GM03348 (cell line): ENCODE measurements at regions not wholly inside any gene's neighbourhood (a gene's known extent, or its start where the extent isn't known, plus 50 kb on each side); places are given as distances from the start of the nearest gene placed in this dataset.
"Not testable (repeated sequence)": the region's sequence is repeated elsewhere in the genome, so short reads cannot be mapped to it uniquely, and the experiment has no call there.

Experiments
- DNase-seq: peaks from one replicate; pipeline ENCODE4 v3.0.0; 2012; ENCODE audit warnings: low spot score

DNA sequence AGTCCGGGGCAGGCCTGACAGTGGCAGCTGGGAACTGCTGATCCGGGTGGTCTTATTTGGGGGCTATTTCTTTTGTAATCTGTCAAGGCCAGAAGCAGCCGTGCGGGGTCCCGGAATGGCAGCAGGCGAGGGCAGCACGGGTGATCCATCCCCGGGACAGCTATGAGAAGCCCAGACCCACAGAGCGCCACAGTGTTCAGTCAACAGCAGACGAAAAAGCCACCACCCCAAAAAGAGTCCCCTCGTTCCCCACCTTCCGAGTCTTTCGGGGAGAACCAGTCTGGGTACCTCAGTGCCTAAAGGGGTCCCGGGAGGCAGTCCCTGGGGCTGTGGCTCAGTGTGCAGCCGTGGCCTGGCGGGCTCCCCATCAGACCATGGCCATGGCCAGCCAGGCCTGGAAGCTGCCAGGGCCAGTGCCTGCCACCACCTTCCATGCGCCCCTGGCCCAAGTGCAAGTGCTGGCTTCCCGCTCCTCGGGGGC, 125.1 kb upstream of the KCTD7 start:
- peak; percentile 1 for DNase-seq

DNA sequence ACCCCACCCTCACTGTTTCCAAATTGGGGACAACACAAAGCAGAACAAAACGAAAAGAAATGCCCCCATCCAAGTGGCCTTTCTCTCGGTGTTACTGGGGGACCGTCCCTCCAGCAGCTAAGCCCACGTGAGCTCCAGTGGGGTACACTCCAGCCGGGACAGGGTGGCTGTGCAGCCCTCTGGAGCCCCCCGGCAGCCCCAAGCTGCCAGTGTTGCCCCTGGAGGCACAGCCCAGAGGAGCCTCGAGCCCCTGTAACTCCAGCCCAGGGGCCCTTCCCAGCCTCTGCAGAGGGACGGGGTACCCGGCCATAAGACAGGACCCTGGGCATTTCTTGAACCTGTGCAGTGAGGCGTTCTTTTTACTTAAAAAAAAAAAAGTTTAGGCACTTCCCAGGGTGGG, 124.5 kb upstream of the KCTD7 start:
- no peak for DNase-seq

DNA sequence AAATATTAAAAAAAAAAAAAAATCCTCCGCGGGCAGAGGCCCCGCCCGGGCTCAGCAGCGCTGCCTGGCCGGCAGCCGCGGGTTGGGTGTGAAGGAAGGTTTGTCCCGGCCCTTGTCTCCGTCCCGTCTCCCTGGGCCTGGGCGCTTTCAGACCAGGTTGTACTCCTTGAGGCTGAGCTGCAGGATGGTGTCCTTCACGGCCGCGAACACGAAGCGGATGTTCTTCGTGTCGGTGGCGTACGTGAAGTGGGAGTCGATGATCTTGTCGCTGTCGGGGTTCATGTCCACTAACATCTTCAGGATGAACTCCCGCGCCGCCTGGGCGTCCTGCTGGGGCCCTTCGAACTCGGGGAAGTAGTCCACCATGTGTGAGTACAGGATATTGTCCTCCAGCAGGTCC, 123.7 kb upstream of the KCTD7 start:
- peak; percentile 4 for DNase-seq

DNA sequence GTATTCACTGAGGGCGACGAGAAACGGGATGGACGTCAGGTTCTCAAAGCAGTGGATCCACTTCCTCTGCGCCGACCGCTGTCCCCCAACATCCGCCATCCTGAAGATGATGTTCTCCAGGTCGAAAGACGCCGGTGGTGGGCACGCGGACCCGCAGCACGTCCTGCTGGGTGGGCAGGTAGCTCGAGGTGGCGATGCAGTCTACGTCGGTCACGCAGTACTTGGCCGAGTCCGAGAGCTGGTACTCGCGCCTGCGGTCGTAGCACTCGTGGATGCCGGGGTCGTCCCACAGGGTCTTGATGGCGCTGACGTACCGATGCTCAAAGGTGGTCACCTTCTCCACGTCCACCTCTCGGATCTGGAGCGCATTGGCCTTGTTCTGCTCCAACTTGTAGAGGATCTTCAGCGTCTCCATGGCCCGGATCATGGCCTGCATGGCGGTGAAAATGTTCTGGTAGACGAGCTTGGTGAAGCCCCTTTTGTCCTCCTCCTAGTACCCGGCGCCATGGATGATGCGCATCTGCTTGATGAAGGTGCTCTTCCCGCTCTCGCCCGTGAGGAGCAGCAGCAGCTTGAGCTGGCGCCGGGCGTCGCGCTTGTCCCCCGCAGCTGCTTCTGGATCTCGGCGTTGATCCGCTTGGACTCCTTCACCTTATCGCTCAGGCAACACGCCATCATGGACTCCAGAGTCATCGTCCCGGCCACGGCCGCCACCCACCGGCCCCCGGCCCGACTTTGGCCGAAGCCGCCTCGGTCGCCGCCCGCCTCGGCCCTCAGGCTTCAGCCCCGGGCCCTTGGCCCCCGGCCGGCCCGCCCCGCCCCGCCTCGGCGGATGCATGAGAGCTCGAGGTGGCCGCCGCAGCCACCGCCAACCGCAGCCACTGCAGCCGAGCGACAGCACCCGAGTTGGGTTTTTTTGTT, 122.9 kb upstream of the KCTD7 start:
- peak; percentile 48 for DNase-seq

DNA sequence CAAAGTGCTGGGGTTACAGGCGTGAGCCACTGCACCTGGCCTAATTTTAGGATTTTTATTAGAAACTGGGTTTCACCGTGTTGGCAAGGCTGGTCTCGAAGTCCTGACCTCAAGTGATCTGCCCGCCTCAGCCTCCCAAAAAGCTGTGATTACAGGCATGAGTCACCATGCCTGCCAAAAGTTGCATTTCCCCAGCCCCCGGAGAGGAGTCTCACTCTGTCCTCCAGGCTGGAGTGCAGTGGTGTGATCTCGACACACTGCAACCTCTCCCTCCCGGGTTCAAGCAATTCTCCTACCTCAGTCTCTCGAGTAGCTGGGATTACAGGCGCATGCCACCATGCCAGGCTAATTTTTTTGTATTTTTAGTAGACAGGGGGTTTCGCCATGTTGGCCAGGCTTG, 122.0 kb upstream of the KCTD7 start:
- not testable (repeated sequence) for DNase-seq

DNA sequence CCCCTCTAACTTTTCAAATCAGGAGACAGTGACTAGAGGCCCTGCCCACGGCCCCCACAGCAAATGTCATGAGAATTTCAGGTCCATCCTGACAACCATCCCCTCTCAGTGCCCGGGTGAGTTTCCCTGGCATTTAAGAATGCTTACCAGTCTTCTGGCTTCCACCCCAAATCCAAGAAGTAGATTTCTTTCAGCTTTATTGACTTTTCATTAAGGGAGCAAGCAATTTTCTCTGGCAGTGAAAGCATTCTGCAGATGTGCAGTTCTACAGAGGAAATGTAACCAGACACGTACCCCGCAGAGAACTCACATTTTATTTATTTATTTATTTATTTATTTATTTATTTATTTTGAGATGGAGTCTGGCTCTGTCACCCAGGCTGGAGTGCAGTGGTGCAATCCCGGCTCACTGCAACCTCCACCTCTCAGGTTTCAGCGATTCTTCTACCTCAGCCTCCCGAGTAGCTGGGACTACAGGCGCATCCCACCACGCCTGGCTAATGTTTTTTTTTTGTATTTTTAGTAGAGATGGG, 120.9 kb upstream of the KCTD7 start:
- peak; percentile 15 for DNase-seq

DNA sequence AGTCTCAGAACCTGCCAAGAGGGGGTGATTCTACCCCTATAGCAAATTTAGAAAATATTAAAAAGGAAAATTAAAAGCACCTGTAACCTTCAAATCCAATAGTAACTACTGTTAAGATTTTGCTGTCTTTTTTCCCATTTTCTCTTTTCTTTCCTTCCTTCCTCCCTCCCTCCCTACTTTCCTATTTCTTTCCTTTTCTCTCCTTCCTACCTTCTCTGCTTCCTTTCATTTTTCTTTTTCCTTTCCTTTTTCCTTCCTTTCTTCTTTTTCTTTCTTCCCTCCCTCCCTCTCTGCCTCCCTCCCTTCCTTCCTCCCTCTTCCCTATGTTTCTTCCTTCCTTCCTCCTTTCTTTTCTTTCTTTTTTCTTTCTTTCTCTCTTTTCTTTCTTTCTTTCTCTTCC, 120.2 kb upstream of the KCTD7 start:
- no peak for DNase-seq

DNA sequence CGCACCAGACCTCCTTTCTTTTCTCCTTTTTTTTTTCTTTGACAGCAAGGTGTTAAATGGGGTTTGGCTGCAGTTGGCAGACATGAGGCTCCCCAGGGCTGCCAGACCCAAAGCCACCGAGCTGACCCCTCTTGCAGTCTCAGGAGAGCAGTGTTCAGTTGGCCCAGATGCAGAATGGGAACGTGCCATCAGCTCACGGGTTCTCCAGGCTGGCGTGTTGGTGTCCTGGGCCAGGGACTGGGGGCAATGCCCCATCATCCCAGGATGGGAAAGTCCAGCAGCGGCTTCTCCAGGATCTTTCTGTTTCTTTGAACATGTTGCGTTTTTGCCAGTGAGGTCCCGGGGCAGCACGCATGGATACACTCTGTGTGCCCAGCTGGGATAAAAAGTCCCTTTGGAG, 114.6 kb upstream of the KCTD7 start:
- peak; percentile 0 for DNase-seq

DNA sequence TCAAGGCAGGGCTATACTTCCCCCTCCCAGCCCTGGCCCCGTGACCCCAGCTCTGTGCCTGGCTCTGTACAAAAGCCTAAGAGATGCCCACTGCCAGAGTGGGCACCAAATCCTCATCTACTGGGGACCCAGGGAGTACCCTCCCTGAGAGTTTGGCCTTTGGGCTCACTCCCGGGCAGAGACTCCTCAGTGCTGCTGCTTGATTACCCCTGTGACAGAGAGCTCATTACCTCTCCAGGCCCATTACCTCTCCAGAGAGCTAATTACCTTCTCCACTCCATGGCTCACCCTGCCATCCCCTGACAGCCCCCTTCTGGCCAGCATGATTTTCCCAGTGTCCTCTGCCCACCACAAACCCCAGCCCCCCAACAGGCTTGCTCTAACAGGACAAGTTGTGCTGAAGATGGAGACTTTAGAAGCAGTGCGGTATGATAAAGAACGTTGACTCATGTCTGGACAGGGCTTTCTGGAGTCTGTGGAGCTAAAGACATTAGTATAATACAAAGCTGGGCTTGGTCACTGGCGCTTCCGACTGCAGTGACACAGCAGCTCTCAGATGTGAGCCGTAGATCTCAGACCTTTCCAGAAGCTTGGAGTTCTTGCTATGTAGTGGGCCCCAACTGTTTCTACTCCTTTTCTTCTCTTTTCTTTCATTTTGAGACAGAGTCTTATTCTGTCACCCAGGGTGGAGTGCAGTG, 111.3 kb upstream of the KCTD7 start:
- peak; percentile 4 for DNase-seq

DNA sequence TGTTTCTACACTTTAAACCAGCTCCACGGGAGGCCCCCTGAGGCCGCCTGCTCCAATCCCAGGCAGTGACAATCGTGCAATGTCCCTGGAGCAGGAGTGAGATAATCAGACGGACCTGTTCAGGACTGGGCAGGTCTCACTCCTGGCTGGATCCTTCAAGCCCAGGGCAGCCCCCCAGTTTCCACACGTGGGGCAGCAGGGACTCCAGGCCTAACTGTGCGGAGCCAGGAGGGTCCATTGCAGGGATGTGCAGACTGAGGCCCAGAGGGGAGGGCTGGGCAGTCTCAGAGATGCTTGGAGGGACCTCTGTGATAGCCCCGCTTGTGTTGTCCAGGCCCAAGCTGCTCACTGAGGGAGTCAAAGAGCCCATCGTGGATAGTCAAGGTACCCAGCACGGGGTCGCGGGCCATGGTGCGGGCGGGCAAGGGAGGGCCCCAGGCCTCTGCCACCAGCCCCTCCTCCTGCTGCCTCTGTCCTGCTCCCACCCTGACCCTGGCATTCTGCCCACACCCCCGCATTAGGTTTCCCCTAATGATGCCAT, 110.5 kb upstream of the KCTD7 start:
- peak; percentile 9 for DNase-seq

DNA sequence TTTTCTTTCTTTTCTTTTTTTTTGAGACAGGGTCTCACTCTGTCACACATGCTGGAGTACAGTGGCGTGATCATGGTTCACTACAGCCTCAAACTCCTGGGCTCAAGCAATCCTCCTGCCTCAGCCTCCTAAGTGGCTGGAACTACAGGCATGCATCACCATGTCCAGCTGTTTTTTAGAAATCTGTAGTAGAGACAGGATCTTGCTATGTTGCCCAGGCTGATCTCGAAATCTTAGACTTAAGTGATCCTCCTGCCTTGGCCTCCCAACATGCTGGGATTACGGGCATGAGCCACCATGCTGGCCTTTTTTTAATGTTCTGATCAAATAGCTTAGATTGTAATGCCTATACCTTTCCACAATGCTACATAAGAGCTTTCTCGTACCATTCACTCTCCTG, 107.0 kb upstream of the KCTD7 start:
- DNase-seq: no peak

DNA sequence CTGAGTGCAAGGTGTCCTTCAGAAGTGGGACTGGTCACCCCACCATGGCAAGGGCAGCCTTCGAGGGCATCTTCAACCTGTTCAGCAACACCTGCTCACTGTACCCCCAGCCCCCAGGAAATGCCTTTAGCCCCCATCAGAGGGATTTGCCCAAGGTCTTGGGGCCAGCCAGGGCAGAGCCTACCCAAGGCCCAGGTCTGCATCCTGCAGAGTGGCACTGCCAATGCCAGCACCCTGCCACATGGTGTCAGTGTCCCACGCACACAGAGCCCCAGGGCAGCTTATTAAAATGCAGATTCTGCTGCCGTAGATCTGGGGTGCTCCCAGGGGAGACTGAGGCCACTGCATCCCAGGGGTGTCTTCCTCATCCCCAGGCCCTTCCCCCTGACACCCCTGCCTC, 106.2 kb upstream of the KCTD7 start:
- DNase-seq: peak; percentile 41

DNA sequence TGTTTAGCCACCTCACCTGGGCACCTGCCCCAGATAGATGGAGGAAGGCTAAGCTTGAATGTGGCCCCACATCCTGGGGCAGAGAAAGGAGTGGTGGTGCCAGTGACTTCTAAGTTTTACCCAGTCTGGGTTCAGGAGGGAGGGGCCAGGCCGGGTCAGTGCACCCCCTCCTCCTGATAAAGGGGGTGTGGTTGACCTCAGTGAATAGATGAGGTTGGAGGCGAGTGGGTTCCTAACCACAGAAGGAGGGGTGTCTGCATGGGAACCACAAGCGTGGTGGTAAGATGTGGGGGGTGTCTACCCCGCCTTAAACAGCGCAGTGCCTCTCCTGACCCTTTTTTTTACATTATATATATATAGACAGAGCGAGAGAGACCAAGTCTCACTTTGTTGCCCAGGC, 105.3 kb upstream of the KCTD7 start:
- DNase-seq: no peak

DNA sequence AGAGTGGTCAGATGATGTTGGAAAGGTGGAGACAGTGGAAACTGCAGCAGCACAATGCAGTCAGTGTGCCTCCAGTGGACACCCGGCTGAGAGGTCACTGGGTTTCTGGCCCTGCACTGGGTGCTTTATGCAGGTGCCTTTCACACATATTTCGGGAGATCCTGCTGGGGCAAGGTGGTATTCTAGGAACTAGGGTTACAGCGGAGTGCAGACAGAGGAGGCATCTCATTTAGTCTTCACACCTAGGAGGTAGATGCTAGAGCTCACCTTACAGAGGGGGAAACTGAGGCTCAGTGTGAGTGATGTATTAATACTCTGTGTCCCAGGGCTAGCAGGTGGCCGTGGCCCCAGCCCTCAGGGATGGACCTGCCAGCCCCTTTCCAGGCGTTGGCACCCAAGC, 103.9 kb upstream of the KCTD7 start:
- DNase-seq: no peak

DNA sequence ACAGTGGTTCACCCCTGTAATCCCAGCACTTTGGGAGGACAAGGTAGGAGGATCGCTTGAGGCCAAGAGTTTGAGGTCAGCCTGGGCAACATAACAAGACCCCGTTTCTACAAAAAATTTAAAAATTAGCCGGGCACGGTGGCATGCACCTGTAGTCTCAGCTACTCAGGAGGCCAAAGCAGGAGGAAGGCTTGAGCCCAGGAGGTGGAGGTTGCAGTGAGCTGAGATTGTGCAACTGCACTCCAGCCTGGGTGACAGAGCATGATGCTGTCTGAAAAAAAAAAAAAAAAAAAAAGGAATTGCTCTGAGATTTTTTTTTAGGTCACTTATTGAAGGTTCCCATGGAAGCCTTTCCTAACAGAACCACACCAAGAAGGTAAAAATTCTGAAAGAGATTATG, 101.9 kb upstream of the KCTD7 start:
- not testable (repeated sequence) for DNase-seq

DNA sequence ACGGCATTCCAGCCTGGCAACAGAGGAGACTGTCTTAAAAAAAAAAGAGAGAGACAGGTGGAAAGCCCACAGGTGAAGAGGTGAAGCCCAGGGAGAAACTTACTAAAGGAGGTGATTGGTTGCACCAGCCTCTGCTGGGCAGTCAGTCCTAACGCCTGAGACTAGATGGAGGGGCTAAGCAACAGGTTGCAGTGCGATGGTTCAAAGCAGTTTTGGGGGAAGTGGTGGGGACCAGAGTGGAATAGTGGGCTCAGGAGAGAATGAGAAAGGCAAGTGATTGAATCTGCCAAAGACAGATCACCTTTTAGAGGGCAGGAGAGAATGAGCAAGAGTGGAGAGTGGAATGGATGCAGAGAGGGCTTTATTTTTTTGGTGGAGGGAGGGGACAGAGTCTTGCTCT, 100.0 kb upstream of the KCTD7 start:
- DNase-seq: no peak

DNA sequence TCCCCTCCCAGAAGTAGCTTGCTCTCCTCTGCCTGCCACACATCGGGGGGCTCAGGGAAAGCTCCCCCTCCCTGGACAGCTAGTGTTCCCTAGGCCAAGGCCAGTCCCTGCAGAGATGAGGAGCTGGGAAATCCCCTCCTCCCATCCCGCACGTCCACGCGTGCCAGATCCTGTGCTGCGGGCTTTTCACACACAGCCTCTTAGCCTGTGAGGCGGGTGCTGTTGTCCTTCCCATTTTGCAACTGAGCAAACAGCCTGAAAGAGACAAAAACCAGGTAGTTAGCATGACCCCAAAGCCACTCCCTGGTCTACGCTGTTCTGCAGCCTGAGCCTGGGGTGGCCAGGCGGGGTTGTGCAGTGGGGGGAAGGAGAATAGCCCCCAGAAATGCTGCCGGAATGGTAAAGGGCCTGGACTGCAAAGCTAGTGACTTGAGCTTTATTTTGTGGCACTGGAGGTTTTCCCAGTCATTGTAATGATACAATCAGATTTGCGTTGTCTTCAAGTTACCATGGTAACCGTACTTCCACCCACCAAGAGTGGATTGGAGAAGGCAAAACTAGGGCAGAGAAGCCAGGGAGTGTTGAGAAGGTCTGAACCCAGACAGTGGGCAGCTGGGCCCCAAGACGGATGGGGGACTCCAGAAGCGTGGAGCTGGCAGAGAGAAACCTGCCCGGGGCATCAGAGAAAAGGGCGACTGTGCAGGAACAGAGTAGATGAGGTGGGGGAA, 98.6 kb upstream of the KCTD7 start:
- DNase-seq: no peak

DNA sequence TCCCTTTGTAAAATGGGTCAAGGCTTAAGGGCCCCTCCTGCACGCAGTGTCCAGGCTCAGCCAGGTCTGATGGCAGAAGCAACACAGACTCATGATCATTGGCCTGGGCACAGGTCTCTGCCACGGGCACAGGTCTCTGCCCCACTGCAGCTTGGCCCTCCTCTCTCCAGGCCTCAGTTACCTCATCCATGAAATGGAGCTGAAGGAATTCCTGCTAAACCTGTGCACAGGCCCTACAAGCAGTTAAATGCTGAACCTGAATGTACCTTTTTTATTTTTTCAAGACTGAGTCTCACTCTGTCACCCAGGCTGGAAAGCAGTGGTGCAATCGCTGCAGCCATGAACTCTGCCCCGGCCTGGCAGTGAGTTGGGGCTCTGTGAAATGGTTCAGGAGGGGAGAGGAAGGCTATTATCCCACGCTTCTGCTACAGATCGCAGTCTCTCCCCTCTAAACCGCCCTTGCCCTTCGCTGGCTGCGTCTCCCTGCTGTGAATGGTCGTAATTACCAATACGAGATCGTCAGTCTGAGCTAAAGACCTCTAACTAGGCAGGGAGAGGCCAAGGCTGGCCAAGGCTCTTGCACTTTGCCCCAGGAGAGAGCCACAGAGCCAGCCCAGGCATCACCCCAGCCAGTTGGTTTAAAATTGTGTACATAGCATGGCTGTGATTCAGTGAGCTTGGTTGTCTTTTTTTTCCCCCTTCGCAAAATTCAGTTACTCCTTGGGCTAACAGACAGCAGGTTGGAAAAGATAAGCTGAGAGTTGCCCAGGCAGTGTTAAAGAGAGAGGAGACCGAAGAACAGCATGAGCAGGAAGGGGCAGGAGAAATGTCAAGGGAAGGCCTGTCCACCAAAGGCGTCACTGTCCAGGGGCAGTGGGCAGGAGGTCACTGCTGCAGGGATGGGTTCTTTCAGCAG, 93.0 kb upstream of the KCTD7 start:
- no peak for DNase-seq

DNA sequence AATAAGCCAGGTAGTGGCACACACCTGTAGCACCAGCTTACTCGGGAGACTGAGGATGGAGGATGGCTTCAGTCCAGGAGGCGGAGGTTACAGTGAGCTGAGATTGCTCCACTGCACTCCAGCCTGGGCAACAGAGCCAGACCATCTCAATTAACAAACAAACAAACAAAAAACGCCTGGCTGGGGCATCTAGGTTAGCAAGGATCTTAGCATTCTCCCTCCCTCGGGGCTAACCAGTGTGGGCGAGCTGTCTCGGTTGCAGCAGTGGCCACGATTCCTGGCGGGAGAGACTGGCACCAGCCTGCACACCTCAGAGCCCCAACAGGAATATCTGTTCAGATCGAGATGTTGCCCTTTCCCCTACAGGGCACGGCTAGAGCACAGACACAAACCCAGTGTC, 91.3 kb upstream of the KCTD7 start:
- DNase-seq: no peak

DNA sequence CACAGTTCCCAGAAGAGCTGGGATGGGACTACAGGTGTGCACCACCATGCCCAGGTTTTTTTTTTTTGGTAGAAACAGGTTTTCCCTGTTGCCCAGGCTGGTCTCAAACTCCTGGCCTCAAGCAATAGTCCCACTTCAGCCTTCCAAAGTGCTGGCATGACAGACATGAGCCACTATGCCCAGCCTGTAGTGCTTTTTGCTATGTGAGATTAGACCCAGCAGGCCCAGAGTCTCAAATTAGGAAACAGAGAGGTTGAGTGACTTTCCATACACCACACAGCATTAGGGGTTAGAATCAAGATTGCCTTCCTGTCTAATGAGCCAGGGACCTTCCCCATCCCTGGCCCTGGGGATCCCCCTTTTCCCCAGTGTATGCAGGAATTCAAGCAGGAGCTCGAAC, 90.8 kb upstream of the KCTD7 start:
- no peak for DNase-seq

DNA sequence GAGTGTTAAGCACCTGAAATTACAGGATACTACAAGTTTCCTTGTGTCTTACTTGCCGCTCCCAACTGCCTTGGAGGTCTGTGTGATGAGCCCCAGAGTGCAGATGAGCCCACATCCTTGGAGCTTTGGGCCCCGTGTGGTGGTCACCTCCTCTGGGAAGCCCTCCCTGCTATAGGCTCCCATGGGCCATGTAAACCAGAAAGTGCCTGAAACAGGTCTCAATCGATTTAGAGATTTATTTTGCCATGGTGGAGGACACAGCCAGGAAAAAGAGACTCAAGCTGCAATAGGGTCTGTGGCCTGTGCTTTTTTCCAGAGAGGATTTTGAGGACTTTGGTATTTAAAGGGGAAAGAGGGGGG, 89.4 kb upstream of the KCTD7 start:
- DNase-seq: no peak
